HFFc6 (cell line): ENCODE measurements at regions not wholly inside any gene's neighbourhood (a gene's known extent, or its start where the extent isn't known, plus 50 kb on each side); places are given as distances from the start of the nearest gene placed in this dataset.

Source experiments
- DNase-seq: peaks from one replicate; pipeline ENCODE4 v3.0.0-alpha.2; 2018
- H3K27ac Mint-ChIP-seq: 2 replicates; pipeline ENCODE4 v1.8.0; 2020; ENCODE audit warnings: mild to moderate bottlenecking, mixed read lengths
- H3K27me3 Mint-ChIP-seq: 2 replicates; pipeline ENCODE4 v1.8.0; 2021; ENCODE audit warnings: mild to moderate bottlenecking, moderate library complexity, mixed read lengths; ENCODE audit not compliant: insufficient read depth
- H3K36me3 Mint-ChIP-seq: 2 replicates; pipeline ENCODE4 v1.8.0; 2021; ENCODE audit warnings: low read depth, mixed read lengths
- H3K4me1 Mint-ChIP-seq: 2 replicates; pipeline ENCODE4 v1.8.0; 2020; ENCODE audit warnings: low read depth, mixed read lengths
- H3K4me3 Mint-ChIP-seq: 2 replicates; pipeline ENCODE4 v1.8.0; 2020; ENCODE audit warnings: mild to moderate bottlenecking, moderate library complexity, mixed read lengths
- H3K9me3 Mint-ChIP-seq: 2 replicates; pipeline ENCODE4 v1.8.0; 2020; ENCODE audit warnings: mild to moderate bottlenecking, mixed read lengths
- CTCF ChIP-seq: fragments of 200-600 bp; sonication (generic); IDR thresholded peaks from 2 replicates; pipeline ENCODE4 v1.5.0; 2021; ENCODE audit warnings: antibody characterized with exemption, mild to moderate bottlenecking

GRCh38 chrX:125170459-125170858 lies 149.2 kb upstream of the TEX13C start:
- no peaks in the 10 kb centered on the region for H3K4me1 Mint-ChIP-seq
- no peak overlapping the region for H3K4me3 Mint-ChIP-seq
- TF ChIP-seq CTCF: no peak
- H3K36me3 Mint-ChIP-seq: no peaks in the 10 kb centered on the region
- no peaks in the 10 kb centered on the region; the same call in 1 of the 2 replicates for H3K9me3 Mint-ChIP-seq
- H3K27me3 Mint-ChIP-seq: no peaks in the 10 kb centered on the region
- no peak overlapping the region for H3K27ac Mint-ChIP-seq
- DNase-seq: no peak

- no peak for DNase-seq
- no peak overlapping the region for H3K4me3 Mint-ChIP-seq
- H3K36me3 Mint-ChIP-seq: no peaks in the 10 kb centered on the region
- no peaks in the 10 kb centered on the region for H3K27me3 Mint-ChIP-seq
- no peak overlapping the region for H3K27ac Mint-ChIP-seq
- no peaks in the 10 kb centered on the region for H3K4me1 Mint-ChIP-seq
- no peak for TF ChIP-seq CTCF
- H3K9me3 Mint-ChIP-seq: no peaks in the 10 kb centered on the region; the same call in 1 of the 2 replicates
These were observed 147.1 kb upstream of the TEX13C start for GRCh38 chrX:125172531-125172930.

- H3K27me3 Mint-ChIP-seq: no peaks in the 10 kb centered on the region
These were observed 143.6 kb upstream of the TEX13C start for GRCh38 chrX:125175991-125176584.

GRCh38 chrX:125193921-125194320 lies 125.8 kb upstream of the TEX13C start:
- Mint-ChIP-seq H3K9me3 (no peaks in the 10 kb centered on the region; the same call in 1 of the 2 replicates), H3K36me3 (no peaks in the 10 kb centered on the region), H3K4me1 (no peaks in the 10 kb centered on the region), H3K4me3 (no peak overlapping the region), H3K27ac (no peak overlapping the region), H3K27me3 (peaks cover 2% of the 10 kb centered on the region; the same call in 1 of the 2 replicates)
- no peak for DNase-seq
- TF ChIP-seq CTCF: no peak

More at GRCh38 chrX:125175991-125176584, 143.6 kb upstream of the TEX13C start:
- no peak for DNase-seq
- Mint-ChIP-seq H3K4me3 (no peak overlapping the region), H3K9me3 (peaks cover 4% of the 10 kb centered on the region), H3K36me3 (no peaks in the 10 kb centered on the region), H3K4me1 (no peaks in the 10 kb centered on the region), H3K27ac (no peak overlapping the region)
- no peak for TF ChIP-seq CTCF

- Mint-ChIP-seq H3K27ac (no peak overlapping the region), H3K27me3 (peaks cover 2% of the 10 kb centered on the region; the same call in 1 of the 2 replicates), H3K4me1 (no peaks in the 10 kb centered on the region), H3K4me3 (no peak overlapping the region), H3K36me3 (no peaks in the 10 kb centered on the region), H3K9me3 (no peaks in the 10 kb centered on the region; the same call in 1 of the 2 replicates)
- TF ChIP-seq CTCF: no peak
- DNase-seq: no peak
These were observed 121.1 kb upstream of the TEX13C start for GRCh38 chrX:125198546-125198945.
